ENCODE measurements at regions not wholly inside any gene's neighbourhood (a gene's known extent, or its start where the extent isn't known, plus 50 kb on each side); places are given as distances from the start of the nearest gene placed in this dataset.

DNA sequence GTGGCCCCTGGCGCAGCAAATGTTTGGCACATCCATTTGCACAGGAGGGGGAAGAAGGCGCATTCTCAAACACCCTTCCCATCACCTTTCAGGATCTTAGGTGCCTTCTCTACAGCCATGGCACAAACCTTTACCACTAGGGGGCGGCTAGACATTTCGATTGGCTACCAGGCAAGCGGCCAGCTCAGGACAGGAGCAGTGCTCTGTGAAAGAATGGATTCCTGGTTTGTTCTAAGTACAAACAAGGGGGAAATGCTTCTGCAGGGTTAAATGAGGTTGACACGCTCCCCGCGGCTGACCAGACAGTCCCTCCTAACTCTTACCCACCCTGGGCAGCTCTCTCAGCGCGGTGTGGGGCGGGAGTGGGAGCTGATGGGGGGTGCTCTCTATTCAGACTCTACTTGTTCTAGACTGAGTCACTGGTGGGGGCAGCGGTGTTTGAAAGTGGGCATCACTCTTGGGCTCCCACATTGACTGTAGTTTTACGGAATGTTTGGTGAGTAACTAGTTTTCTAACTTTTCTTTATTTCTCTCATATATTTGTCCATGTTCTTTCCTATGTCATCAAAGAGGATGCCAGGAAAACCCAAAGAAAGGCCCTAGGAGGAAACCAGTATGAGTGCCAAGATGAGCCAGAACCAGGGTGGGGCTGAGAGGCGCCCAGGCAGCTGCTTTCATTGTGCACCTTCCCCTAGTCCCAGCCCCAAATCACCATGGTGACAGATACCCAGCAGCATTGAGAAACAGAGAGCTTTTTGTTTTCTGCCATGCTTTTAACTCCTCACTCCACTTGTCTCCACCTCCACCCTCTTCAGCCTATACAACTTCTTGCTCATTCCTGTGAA lies 61.4 kb upstream of the GPR158 start:
- DNase-seq (ENCODE audit: low read depth in 1 of 2, low spot score in 1 of 2) = no peak

DNA sequence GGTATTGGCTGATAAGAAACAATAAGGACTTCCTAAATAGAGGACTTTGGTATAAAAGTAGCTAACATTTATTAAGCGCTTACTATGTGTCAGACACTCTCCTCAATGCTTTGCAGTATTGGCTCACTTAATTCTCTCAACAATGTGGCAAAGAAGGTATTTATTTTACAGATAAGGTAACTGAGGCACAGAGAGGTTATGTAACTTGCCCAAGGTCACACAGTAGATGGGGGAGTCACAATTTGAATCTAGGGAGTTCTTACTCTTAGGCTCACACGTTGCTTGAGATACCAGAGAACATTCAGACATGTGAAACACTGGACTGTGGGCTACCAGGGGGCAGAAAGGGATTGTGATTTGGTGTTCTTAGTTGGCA lies 60.8 kb upstream of the GPR158 start:
- DNase-seq (ENCODE audit: low read depth in 1 of 2, low spot score in 1 of 2) = no peak

DNA sequence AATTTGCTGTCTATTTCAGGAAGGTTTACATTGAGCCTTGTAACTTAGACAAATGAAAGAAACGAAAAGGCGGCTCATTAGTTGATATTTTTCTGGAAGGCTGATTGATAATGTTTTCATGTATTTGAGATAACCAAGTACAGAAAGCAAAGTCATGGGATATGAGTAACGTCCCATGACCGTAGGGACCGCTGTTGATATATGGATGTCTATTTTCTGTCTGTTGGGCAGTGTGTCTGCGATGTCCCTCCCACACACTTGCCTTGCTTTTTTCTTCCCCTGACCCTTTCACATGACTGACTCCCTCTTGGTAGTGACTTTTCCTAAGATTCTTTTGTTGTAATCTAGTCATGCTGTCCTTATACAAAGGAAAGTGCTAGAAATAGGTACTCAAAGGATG lies 57.0 kb upstream of the GPR158 start:
- no peak for DNase-seq (ENCODE audit: low read depth in 1 of 2, low spot score in 1 of 2)

DNA sequence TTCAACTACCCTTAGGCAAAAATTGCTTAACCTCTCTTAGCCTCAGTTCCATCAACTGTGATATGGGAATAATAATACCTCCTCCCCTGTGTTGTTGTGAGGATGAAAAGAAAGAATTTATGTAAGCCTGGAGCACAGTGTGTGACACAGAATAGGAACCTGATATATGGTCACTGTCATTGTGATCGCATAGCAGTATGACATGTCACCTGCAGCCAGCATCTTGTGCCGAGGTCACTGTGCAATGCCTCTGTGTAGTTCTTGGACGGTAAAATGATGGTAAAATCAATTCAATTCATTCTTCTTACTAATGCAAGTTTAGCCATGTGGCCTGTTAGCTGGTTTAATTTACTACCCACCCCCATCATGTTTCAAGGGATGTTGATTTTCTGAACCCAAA lies 54.6 kb upstream of the GPR158 start:
- no peak for DNase-seq (ENCODE audit: low read depth in 1 of 2, low spot score in 1 of 2)
